ENCODE measurements at regions not wholly inside any gene's neighbourhood (a gene's known extent, or its start where the extent isn't known, plus 50 kb on each side); places are given as distances from the start of the nearest gene placed in this dataset.
"Not testable (repeated sequence)": the region's sequence is repeated elsewhere in the genome, so short reads cannot be mapped to it uniquely, and the experiment has no call there.

- H3K27me3 Mint-ChIP-seq (ENCODE audit: unreplicated experiment); intact Hi-C loops (cut with micrococcal nuclease; ENCODE audit: unreplicated experiment); H3K4me3 Mint-ChIP-seq (ENCODE audit: low read depth, unreplicated experiment); DNase-seq; H3K4me1 Mint-ChIP-seq (ENCODE audit: low read depth, unreplicated experiment); BruUV-seq (replicated peaks); H3K36me3 Mint-ChIP-seq (ENCODE audit: insufficient read depth, unreplicated experiment); H3K9me3 Mint-ChIP-seq (ENCODE audit: low read depth, unreplicated experiment); CTCF ChIA-PET; H3K27ac Mint-ChIP-seq (ENCODE audit: unreplicated experiment): not testable (repeated sequence)
These were observed 72.9 kb downstream of the PROP1 start for GRCh38 chr5:177923189-177923588.

GRCh38 chr5:177909261-177909660, 86.8 kb downstream of the PROP1 start:
- H3K27me3 Mint-ChIP-seq (ENCODE audit: unreplicated experiment); BruUV-seq (replicated peaks); H3K36me3 Mint-ChIP-seq (ENCODE audit: insufficient read depth, unreplicated experiment); H3K9me3 Mint-ChIP-seq (ENCODE audit: low read depth, unreplicated experiment); CTCF ChIA-PET; H3K4me1 Mint-ChIP-seq (ENCODE audit: low read depth, unreplicated experiment); H3K27ac Mint-ChIP-seq (ENCODE audit: unreplicated experiment); H3K4me3 Mint-ChIP-seq (ENCODE audit: low read depth, unreplicated experiment); intact Hi-C loops (cut with micrococcal nuclease; ENCODE audit: unreplicated experiment); DNase-seq: not testable (repeated sequence)

- intact Hi-C loops (cut with micrococcal nuclease; ENCODE audit: unreplicated experiment); H3K27me3 Mint-ChIP-seq (ENCODE audit: unreplicated experiment); H3K4me3 Mint-ChIP-seq (ENCODE audit: low read depth, unreplicated experiment); BruUV-seq (replicated peaks); H3K4me1 Mint-ChIP-seq (ENCODE audit: low read depth, unreplicated experiment); DNase-seq; H3K9me3 Mint-ChIP-seq (ENCODE audit: low read depth, unreplicated experiment); CTCF ChIA-PET; H3K27ac Mint-ChIP-seq (ENCODE audit: unreplicated experiment); H3K36me3 Mint-ChIP-seq (ENCODE audit: insufficient read depth, unreplicated experiment): not testable (repeated sequence)
These were observed 93.2 kb downstream of the PROP1 start for GRCh38 chr5:177902806-177903205.

- intact Hi-C loops (cut with micrococcal nuclease; ENCODE audit: unreplicated experiment); H3K36me3 Mint-ChIP-seq (ENCODE audit: insufficient read depth, unreplicated experiment); H3K9me3 Mint-ChIP-seq (ENCODE audit: low read depth, unreplicated experiment); H3K27me3 Mint-ChIP-seq (ENCODE audit: unreplicated experiment); BruUV-seq (replicated peaks); DNase-seq; H3K4me1 Mint-ChIP-seq (ENCODE audit: low read depth, unreplicated experiment); H3K4me3 Mint-ChIP-seq (ENCODE audit: low read depth, unreplicated experiment); H3K27ac Mint-ChIP-seq (ENCODE audit: unreplicated experiment); CTCF ChIA-PET: not testable (repeated sequence)
These were observed 96.0 kb downstream of the PROP1 start for GRCh38 chr5:177900066-177900465.

- CTCF ChIA-PET; H3K36me3 Mint-ChIP-seq (ENCODE audit: insufficient read depth, unreplicated experiment); H3K27me3 Mint-ChIP-seq (ENCODE audit: unreplicated experiment); H3K9me3 Mint-ChIP-seq (ENCODE audit: low read depth, unreplicated experiment); H3K4me3 Mint-ChIP-seq (ENCODE audit: low read depth, unreplicated experiment); intact Hi-C loops (cut with micrococcal nuclease; ENCODE audit: unreplicated experiment); H3K4me1 Mint-ChIP-seq (ENCODE audit: low read depth, unreplicated experiment); BruUV-seq (replicated peaks); DNase-seq; H3K27ac Mint-ChIP-seq (ENCODE audit: unreplicated experiment): not testable (repeated sequence)
These were observed 101.2 kb downstream of the PROP1 start for GRCh38 chr5:177894681-177895453.

- H3K4me1 Mint-ChIP-seq (ENCODE audit: low read depth, unreplicated experiment); H3K4me3 Mint-ChIP-seq (ENCODE audit: low read depth, unreplicated experiment); H3K27ac Mint-ChIP-seq (ENCODE audit: unreplicated experiment); H3K36me3 Mint-ChIP-seq (ENCODE audit: insufficient read depth, unreplicated experiment); CTCF ChIA-PET; H3K9me3 Mint-ChIP-seq (ENCODE audit: low read depth, unreplicated experiment); BruUV-seq (replicated peaks); intact Hi-C loops (cut with micrococcal nuclease; ENCODE audit: unreplicated experiment); DNase-seq; H3K27me3 Mint-ChIP-seq (ENCODE audit: unreplicated experiment): not testable (repeated sequence)
These were observed 103.7 kb downstream of the PROP1 start for GRCh38 chr5:177892357-177892665.

GRCh38 chr5:177891547-177892356, 104.3 kb downstream of the PROP1 start:
- BruUV-seq (replicated peaks); H3K27me3 Mint-ChIP-seq (ENCODE audit: unreplicated experiment); CTCF ChIA-PET; H3K36me3 Mint-ChIP-seq (ENCODE audit: insufficient read depth, unreplicated experiment); H3K4me3 Mint-ChIP-seq (ENCODE audit: low read depth, unreplicated experiment); H3K4me1 Mint-ChIP-seq (ENCODE audit: low read depth, unreplicated experiment); H3K9me3 Mint-ChIP-seq (ENCODE audit: low read depth, unreplicated experiment); intact Hi-C loops (cut with micrococcal nuclease; ENCODE audit: unreplicated experiment); H3K27ac Mint-ChIP-seq (ENCODE audit: unreplicated experiment): not testable (repeated sequence)
- DNase-seq = peak; percentile 42

GRCh38 chr5:177883295-177883694, 100.6 kb upstream of the FAM153A start:
- H3K4me1 Mint-ChIP-seq (ENCODE audit: low read depth, unreplicated experiment); BruUV-seq (replicated peaks); intact Hi-C loops (cut with micrococcal nuclease; ENCODE audit: unreplicated experiment); H3K9me3 Mint-ChIP-seq (ENCODE audit: low read depth, unreplicated experiment); CTCF ChIA-PET; H3K27me3 Mint-ChIP-seq (ENCODE audit: unreplicated experiment); H3K27ac Mint-ChIP-seq (ENCODE audit: unreplicated experiment); DNase-seq; H3K36me3 Mint-ChIP-seq (ENCODE audit: insufficient read depth, unreplicated experiment); H3K4me3 Mint-ChIP-seq (ENCODE audit: low read depth, unreplicated experiment): not testable (repeated sequence)

GRCh38 chr5:177875900-177876238, 93.2 kb upstream of the FAM153A start:
- intact Hi-C loops (cut with micrococcal nuclease; ENCODE audit: unreplicated experiment); H3K36me3 Mint-ChIP-seq (ENCODE audit: insufficient read depth, unreplicated experiment); H3K9me3 Mint-ChIP-seq (ENCODE audit: low read depth, unreplicated experiment); DNase-seq; H3K4me1 Mint-ChIP-seq (ENCODE audit: low read depth, unreplicated experiment); H3K27ac Mint-ChIP-seq (ENCODE audit: unreplicated experiment); H3K27me3 Mint-ChIP-seq (ENCODE audit: unreplicated experiment); CTCF ChIA-PET; BruUV-seq (replicated peaks): not testable (repeated sequence)
- H3K4me3 Mint-ChIP-seq (ENCODE audit: low read depth, unreplicated experiment) = peak overlapping the region; percentile 76

Data from Calu3 (cell line).